WERI-Rb-1 (cell line): ENCODE measurements at regions not wholly inside any gene's neighbourhood (a gene's known extent, or its start where the extent isn't known, plus 50 kb on each side); places are given as distances from the start of the nearest gene placed in this dataset.

Experiments
- DNase-seq: peaks from one replicate; pipeline ENCODE4 v3.0.0-alpha.2; 2020
- H3K27ac ChIP-seq: fragments of 250-450 bp; sonication (Bioruptor Pico); 2 replicates; pipeline ENCODE4 v1.5.1; 2020; ENCODE audit warnings: mild to moderate bottlenecking, moderate library complexity
- H3K27me3 ChIP-seq: fragments of 250-450 bp; sonication (Bioruptor Pico); 2 replicates; pipeline ENCODE4 v1.5.1; 2021; ENCODE audit warnings: mild to moderate bottlenecking, low read depth, moderate library complexity; ENCODE audit not compliant: insufficient read depth, severe bottlenecking
- H3K36me3 ChIP-seq: fragments of 250-450 bp; sonication (Bioruptor Pico); 2 replicates; pipeline ENCODE4 v1.5.1; 2020; ENCODE audit warnings: mild to moderate bottlenecking, moderate library complexity
- H3K4me3 ChIP-seq: 2 replicates; pipeline ENCODE4 v1.5.1; 2011; ENCODE audit warnings: low read depth, mild to moderate bottlenecking, control low read depth, low read length
- H3K9me3 ChIP-seq: fragments of 250-450 bp; sonication (Bioruptor Pico); 2 replicates; pipeline ENCODE4 v1.5.1; 2021; ENCODE audit warnings: mild to moderate bottlenecking, moderate library complexity; ENCODE audit not compliant: severe bottlenecking
- TF ChIP-seq, protein P1 (sequence below): IDR thresholded peaks from 2 replicates; pipeline ENCODE4 v1.5.1; 2011; ENCODE audit warnings: low read depth, mild to moderate bottlenecking, control low read depth, inconsistent platforms, low read length

DNA sequence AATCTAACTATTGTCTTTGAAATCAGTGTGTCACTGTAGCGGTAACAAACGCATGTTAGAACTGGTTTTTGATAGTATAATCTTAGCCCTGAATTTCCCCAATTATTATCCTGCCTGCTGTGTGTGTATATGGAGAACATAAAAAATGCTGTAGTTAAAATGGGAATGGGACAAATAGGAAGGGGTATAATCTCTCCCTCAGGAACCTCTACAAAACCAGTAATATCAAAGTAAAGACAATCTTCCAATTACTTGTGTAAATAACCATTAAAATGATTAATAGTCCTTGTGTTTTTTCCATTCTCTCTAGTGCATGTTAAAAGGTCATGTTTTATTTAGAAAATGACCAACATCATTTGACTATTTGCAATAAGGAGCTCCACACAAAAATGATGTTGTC, 200.1 kb upstream of the TMTC1 start:
- Histone ChIP-seq H3K9me3 (no peaks in the 10 kb centered on the region), H3K27ac (no peak overlapping the region)

GRCh38 chr12:29980304-29980703, 196.6 kb upstream of the TMTC1 start:
- H3K9me3 ChIP-seq, result no peaks in the 10 kb centered on the region
- H3K4me3 ChIP-seq, result no peak overlapping the region
- H3K36me3 ChIP-seq, result no peaks in the 10 kb centered on the region
- no peak for DNase-seq
- TF ChIP-seq, protein P1, sequence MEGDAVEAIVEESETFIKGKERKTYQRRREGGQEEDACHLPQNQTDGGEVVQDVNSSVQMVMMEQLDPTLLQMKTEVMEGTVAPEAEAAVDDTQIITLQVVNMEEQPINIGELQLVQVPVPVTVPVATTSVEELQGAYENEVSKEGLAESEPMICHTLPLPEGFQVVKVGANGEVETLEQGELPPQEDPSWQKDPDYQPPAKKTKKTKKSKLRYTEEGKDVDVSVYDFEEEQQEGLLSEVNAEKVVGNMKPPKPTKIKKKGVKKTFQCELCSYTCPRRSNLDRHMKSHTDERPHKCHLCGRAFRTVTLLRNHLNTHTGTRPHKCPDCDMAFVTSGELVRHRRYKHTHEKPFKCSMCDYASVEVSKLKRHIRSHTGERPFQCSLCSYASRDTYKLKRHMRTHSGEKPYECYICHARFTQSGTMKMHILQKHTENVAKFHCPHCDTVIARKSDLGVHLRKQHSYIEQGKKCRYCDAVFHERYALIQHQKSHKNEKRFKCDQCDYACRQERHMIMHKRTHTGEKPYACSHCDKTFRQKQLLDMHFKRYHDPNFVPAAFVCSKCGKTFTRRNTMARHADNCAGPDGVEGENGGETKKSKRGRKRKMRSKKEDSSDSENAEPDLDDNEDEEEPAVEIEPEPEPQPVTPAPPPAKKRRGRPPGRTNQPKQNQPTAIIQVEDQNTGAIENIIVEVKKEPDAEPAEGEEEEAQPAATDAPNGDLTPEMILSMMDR, result no peak
- H3K27me3 ChIP-seq, result no peaks in the 10 kb centered on the region
- H3K27ac ChIP-seq, result no peak overlapping the region

More for the DNA sequence above, 200.1 kb upstream of the TMTC1 start:
- Histone ChIP-seq H3K27me3 (no peaks in the 10 kb centered on the region), H3K4me3 (no peak overlapping the region), H3K36me3 (no peaks in the 10 kb centered on the region)
- DNase-seq, result no peak
- TF ChIP-seq, protein P1, result no peak

GRCh38 chr12:29971446-29971845, 187.7 kb upstream of the TMTC1 start:
- TF ChIP-seq, protein P1, result no peak
- Histone ChIP-seq H3K27me3 (no peaks in the 10 kb centered on the region), H3K9me3 (no peaks in the 10 kb centered on the region), H3K27ac (no peak overlapping the region), H3K36me3 (no peaks in the 10 kb centered on the region), H3K4me3 (no peak overlapping the region)
- no peak for DNase-seq

DNA sequence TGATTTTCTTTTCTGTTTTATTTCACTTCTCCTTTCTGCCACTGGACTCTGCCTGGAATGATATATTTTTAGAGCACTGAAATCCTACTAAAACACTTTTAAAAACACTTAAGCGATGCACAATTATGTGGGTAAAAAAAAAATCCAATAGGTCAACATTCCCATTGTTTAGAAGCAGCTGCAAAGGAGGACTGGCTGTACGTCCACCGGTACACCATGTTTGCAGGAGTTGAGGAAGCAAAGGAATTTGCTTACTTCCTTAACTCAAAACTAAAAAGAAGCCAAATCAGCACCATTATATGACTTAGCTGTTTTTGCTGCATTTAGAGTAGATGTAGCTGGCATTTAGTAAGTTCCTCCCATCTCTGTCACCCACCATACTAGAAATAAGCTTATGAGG, 186.8 kb upstream of the TMTC1 start:
- Histone ChIP-seq H3K4me3 (no peak overlapping the region), H3K9me3 (no peaks in the 10 kb centered on the region), H3K27me3 (no peaks in the 10 kb centered on the region), H3K36me3 (no peaks in the 10 kb centered on the region), H3K27ac (no peak overlapping the region)
- DNase-seq, result no peak
- TF ChIP-seq, protein P1, result no peak

- Histone ChIP-seq H3K36me3 (no peaks in the 10 kb centered on the region), H3K27me3 (no peaks in the 10 kb centered on the region), H3K27ac (no peak overlapping the region), H3K9me3 (no peaks in the 10 kb centered on the region), H3K4me3 (no peak overlapping the region)
- TF ChIP-seq, protein P1, result no peak
- DNase-seq, result no peak
These were observed 178.7 kb upstream of the TMTC1 start for GRCh38 chr12:29962276-29963035.

DNA sequence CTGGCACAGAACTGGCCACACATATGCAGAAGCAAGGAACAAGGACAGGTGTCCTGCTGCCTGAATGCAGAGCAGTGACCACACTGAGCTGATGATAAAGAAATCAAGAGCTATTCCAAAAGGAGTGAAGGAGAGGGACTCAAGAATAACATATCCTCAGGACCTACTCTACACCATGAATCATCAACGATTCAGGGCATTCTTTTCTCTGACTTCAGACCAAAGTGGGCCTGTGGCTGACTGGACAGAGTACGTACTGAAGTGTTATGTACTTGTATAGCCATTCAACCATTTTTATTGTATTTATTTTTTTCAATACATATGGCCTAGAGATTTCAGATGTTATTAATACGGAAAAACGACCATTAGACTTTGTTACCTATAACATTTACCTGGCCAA, 177.5 kb upstream of the TMTC1 start:
- no peak overlapping the region for H3K27ac ChIP-seq
- no peaks in the 10 kb centered on the region for H3K27me3 ChIP-seq
- no peaks in the 10 kb centered on the region for H3K9me3 ChIP-seq
- no peaks in the 10 kb centered on the region for H3K36me3 ChIP-seq
- no peak for DNase-seq
- TF ChIP-seq, protein P1, result no peak
- no peak overlapping the region for H3K4me3 ChIP-seq
